ENCODE measurements at regions not wholly inside any gene's neighbourhood (a gene's known extent, or its start where the extent isn't known, plus 50 kb on each side); places are given as distances from the start of the nearest gene placed in this dataset.
"Not testable (repeated sequence)": the region's sequence is repeated elsewhere in the genome, so short reads cannot be mapped to it uniquely, and the experiment has no call there.

DNA sequence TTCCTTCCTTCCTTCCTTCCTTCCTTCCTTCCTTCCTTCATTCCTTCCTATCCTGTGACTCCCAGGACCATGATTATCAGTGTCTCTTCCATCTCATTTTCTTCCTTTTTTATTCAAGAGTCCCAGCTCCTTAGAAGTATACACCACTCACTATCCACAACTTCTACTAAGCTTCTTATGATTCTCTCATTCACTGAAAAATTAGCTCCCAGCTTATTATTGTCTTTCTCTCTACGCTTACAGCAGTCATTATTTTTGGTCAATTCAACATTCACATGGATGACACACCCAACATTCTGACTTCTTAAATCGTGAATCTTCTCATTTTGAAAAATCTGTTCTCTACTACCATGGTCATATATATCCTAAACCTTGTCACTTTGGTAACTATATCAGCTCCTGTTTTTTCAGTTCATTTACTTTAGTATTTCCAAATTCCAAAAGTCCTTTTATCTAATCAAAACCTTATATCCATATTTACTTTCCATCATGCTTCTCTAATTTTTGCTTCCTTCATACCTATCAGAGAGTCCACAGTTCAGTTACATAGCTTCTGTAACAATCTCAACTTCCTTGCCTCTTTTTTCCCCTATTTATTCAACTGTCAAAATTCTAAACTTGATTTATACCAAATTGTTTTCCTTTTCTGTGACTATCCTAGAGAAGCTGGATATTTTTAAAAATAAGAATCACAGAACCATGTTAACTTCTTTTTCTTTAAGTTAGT is 677.5 kb downstream of the RAPGEF2 start:
- Mint-ChIP-seq H3K36me3 (ENCODE audit: insufficient read depth, unreplicated experiment) (no peaks in the 10 kb centered on the region), H3K27me3 (ENCODE audit: insufficient read depth, unreplicated experiment) (no peaks in the 10 kb centered on the region), H3K9me3 (ENCODE audit: unreplicated experiment) (no peaks in the 10 kb centered on the region), H3K27ac (ENCODE audit: low read depth, unreplicated experiment) (no peak overlapping the region), H3K4me1 (ENCODE audit: insufficient read depth, unreplicated experiment) (no peaks in the 10 kb centered on the region), H3K4me3 (ENCODE audit: unreplicated experiment) (no peak overlapping the region)
- ChIA-PET POLR2A (interaction anchor here (0.6 kb wide), 1 partner anchor 282 kb away, joined by 4 read pairs; no protein-coding TSS in a partner anchor), CTCF (interaction anchor here (0.5 to 0.7 kb wide), 2 partner anchors 827 to 1128 kb away, joined by 3 read pairs; no protein-coding TSS in a partner anchor)
- DNase-seq (ENCODE audit: unreplicated experiment) = no peak
- TF ChIP-seq, protein P1, sequence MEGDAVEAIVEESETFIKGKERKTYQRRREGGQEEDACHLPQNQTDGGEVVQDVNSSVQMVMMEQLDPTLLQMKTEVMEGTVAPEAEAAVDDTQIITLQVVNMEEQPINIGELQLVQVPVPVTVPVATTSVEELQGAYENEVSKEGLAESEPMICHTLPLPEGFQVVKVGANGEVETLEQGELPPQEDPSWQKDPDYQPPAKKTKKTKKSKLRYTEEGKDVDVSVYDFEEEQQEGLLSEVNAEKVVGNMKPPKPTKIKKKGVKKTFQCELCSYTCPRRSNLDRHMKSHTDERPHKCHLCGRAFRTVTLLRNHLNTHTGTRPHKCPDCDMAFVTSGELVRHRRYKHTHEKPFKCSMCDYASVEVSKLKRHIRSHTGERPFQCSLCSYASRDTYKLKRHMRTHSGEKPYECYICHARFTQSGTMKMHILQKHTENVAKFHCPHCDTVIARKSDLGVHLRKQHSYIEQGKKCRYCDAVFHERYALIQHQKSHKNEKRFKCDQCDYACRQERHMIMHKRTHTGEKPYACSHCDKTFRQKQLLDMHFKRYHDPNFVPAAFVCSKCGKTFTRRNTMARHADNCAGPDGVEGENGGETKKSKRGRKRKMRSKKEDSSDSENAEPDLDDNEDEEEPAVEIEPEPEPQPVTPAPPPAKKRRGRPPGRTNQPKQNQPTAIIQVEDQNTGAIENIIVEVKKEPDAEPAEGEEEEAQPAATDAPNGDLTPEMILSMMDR (IDR thresholded peaks at IDR 0.05; ENCODE audit: unreplicated experiment) = no peak
- intact Hi-C loops (cut with micrococcal nuclease) = no loop called here
- BruUV-seq (replicated peaks) = no TSS peak

- intact Hi-C loops (cut with micrococcal nuclease) = no loop called here
- DNase-seq (ENCODE audit: unreplicated experiment) = peak; percentile 26
- Mint-ChIP-seq H3K27me3 (ENCODE audit: insufficient read depth, unreplicated experiment) (no peaks in the 10 kb centered on the region), H3K4me3 (ENCODE audit: unreplicated experiment) (no peak overlapping the region), H3K36me3 (ENCODE audit: insufficient read depth, unreplicated experiment) (no peaks in the 10 kb centered on the region), H3K4me1 (ENCODE audit: insufficient read depth, unreplicated experiment) (peaks cover 9% of the 10 kb centered on the region), H3K27ac (ENCODE audit: low read depth, unreplicated experiment) (peak overlapping the region; percentile 8), H3K9me3 (ENCODE audit: unreplicated experiment) (peaks cover 5% of the 10 kb centered on the region)
- no TSS peak for BruUV-seq (replicated peaks)
- POLR2A ChIA-PET = no interaction called here
- TF ChIP-seq, protein P1 (IDR thresholded peaks at IDR 0.05; ENCODE audit: unreplicated experiment) = no peak
- CTCF ChIA-PET = interaction anchor here (0.6 to 1.0 kb wide), 3 partner anchors 11 to 25 kb away, joined by 3 to 4 read pairs (median 3); no protein-coding TSS in a partner anchor
Measured at GRCh38 chr4:159787901-159788300, 685.0 kb downstream of the RAPGEF2 start.

- Mint-ChIP-seq H3K4me3 (ENCODE audit: unreplicated experiment) (no peak overlapping the region), H3K27me3 (ENCODE audit: insufficient read depth, unreplicated experiment) (no peaks in the 10 kb centered on the region), H3K4me1 (ENCODE audit: insufficient read depth, unreplicated experiment) (peaks cover 9% of the 10 kb centered on the region), H3K27ac (ENCODE audit: low read depth, unreplicated experiment) (no peak overlapping the region), H3K9me3 (ENCODE audit: unreplicated experiment) (peaks cover 5% of the 10 kb centered on the region), H3K36me3 (ENCODE audit: insufficient read depth, unreplicated experiment) (no peaks in the 10 kb centered on the region)
- POLR2A ChIA-PET = no interaction called here
- no TSS peak for BruUV-seq (replicated peaks)
- no peak for DNase-seq (ENCODE audit: unreplicated experiment)
- CTCF ChIA-PET = interaction anchor here (0.6 to 1.2 kb wide), 2 partner anchors 27 to 394 kb away, joined by 3 to 5 read pairs; no protein-coding TSS in a partner anchor
- TF ChIP-seq, protein P1 (IDR thresholded peaks at IDR 0.05; ENCODE audit: unreplicated experiment) = no peak
- intact Hi-C loops (cut with micrococcal nuclease) = no loop called here
Measured at GRCh38 chr4:159791334-159791733, 688.5 kb downstream of the RAPGEF2 start.

- BruUV-seq (replicated peaks); H3K27me3 Mint-ChIP-seq (ENCODE audit: insufficient read depth, unreplicated experiment); CTCF ChIA-PET; intact Hi-C loops (cut with micrococcal nuclease); H3K27ac Mint-ChIP-seq (ENCODE audit: low read depth, unreplicated experiment); H3K4me1 Mint-ChIP-seq (ENCODE audit: insufficient read depth, unreplicated experiment); H3K4me3 Mint-ChIP-seq (ENCODE audit: unreplicated experiment); DNase-seq (ENCODE audit: unreplicated experiment); POLR2A ChIA-PET; H3K36me3 Mint-ChIP-seq (ENCODE audit: insufficient read depth, unreplicated experiment); H3K9me3 Mint-ChIP-seq (ENCODE audit: unreplicated experiment): not testable (repeated sequence)
Measured at GRCh38 chr4:159804592-159804991, 701.7 kb downstream of the RAPGEF2 start.
